ENCODE measurements at regions not wholly inside any gene's neighbourhood (a gene's known extent, or its start where the extent isn't known, plus 50 kb on each side); places are given as distances from the start of the nearest gene placed in this dataset.

DNA sequence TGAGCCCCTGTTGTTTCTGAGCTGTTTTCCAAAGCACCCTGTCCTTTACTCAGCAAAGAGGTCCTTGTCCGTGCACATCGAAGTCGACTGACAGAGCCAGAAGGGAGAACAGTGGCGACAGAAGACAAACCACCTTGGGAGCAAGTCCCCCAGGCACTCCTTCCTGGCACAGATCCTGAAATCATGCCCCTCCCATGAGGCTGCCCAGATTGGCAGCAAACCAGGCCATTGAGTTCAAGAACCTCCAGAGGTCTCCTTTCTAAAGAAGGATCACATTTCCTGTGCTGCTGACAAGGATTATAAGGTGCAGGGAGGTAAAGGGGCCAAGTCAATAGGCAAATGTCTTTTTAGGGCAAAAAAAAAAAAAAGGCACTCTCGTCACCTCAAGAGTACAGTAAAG lies 84.7 kb upstream of the HIVEP3 start:
- H3K4me1 ChIP-seq (replicated peaks in 1 of 2; ENCODE audit: control insufficient read depth in 2 of 2, insufficient read depth in 2 of 2, low read length in 2 of 2) = no peaks in the 10 kb centered on the region
- no peak overlapping the region for H3K27ac ChIP-seq (ENCODE audit: extremely low read depth, low read depth, low read length)
- no peak overlapping the region for H3K9ac ChIP-seq (ENCODE audit: insufficient read depth in 1 of 2, low read depth in 2 of 2, low read length in 2 of 2)
- CTCF ChIA-PET (ENCODE audit: low intra/inter-chr PET ratio) = interaction anchor here (0.6 kb wide), 1 partner anchor 1044 kb away, joined by 3 read pairs; no protein-coding TSS in a partner anchor
- H3K4me2 ChIP-seq (ENCODE audit: insufficient read depth, low read length) = no peak overlapping the region
- H3K9me3 ChIP-seq (replicated peaks; ENCODE audit: control insufficient read depth, insufficient read depth, low read depth, low read length) = no peaks in the 10 kb centered on the region
- no peaks in the 10 kb centered on the region for H3K9me1 ChIP-seq (ENCODE audit: control insufficient read depth, insufficient read depth, low read length)
- POLR2A ChIA-PET = interaction anchor here (0.6 kb wide), 1 partner anchor 70 kb away, joined by 5 read pairs; no protein-coding TSS in a partner anchor
- no TSS peak for BruUV-seq (replicated peaks)
- H3K79me2 ChIP-seq (ENCODE audit: control insufficient read depth, insufficient read depth, low read length) = no peaks in the 10 kb centered on the region
- intact Hi-C loops (cut with micrococcal nuclease) (no loop called here), in situ Hi-C loops (cut with MboI) (no loop called here)
- ATAC-seq (no peak), DNase-seq (ENCODE audit: extremely low read depth in 1 of 4, low spot score in 3 of 4) (no peak), FAIRE-seq (no peak)
- H3K36me3 ChIP-seq (ENCODE audit: control insufficient read depth, insufficient read depth, low read length) = no peaks in the 10 kb centered on the region
- H4K20me1 ChIP-seq (replicated peaks; ENCODE audit: control insufficient read depth, insufficient read depth, low read length) = no peaks in the 10 kb centered on the region
- no peak overlapping the region for H2AFZ ChIP-seq (ENCODE audit: low read depth, low read length)
- 2% methylated on average over 5 of the region's 5 CpGs for WGBS (ENCODE audit: insufficient coverage, low coverage, missing lambda C conversion rate)
- no peak overlapping the region for H3K4me3 ChIP-seq
- no peaks in the 10 kb centered on the region; a peak in 1 of 5 replicates for H3K27me3 ChIP-seq (ENCODE audit: control insufficient read depth in 2 of 2, insufficient read depth in 2 of 2, low read length in 2 of 2)
- no peak for TF ChIP-seq SOX6 (IDR thresholded peaks at IDR 0.05)
- TF ChIP-seq NKRF (IDR thresholded peaks at IDR 0.05; ENCODE audit: borderline replicate concordance) = no peak
- TF ChIP-seq ZNF583 (CRISPR knock-in tag; IDR thresholded peaks at IDR 0.05) = no peak
- no peak for TF ChIP-seq ARNT (IDR thresholded peaks at IDR 0.05)
- TF ChIP-seq TCF7L2 (IDR thresholded peaks at IDR 0.05; ENCODE audit: low read depth, low read length) = no peak
- TF ChIP-seq TEAD2 (tag; IDR thresholded peaks at IDR 0.05) = no peak
- no peak for TF ChIP-seq NR3C1 (CRISPR knock-in tag; IDR thresholded peaks at IDR 0.05)
- TF ChIP-seq TCF3 (CRISPR knock-in tag; IDR thresholded peaks at IDR 0.05) = no peak
- no peak for TF ChIP-seq DDX20 (tag; IDR thresholded peaks at IDR 0.05; ENCODE audit: low read depth)
- TF ChIP-seq ZNF445 (CRISPR knock-in tag; IDR thresholded peaks at IDR 0.05; ENCODE audit: low read depth) = no peak
- TF ChIP-seq NR0B1 (IDR thresholded peaks at IDR 0.05; ENCODE audit: partially characterized antibody) = no peak
- TF ChIP-seq THAP12 (CRISPR knock-in tag; IDR thresholded peaks at IDR 0.05) = no peak
- TF ChIP-seq PRDM10 (IDR thresholded peaks at IDR 0.05; ENCODE audit: partially characterized antibody) = no peak
- TF ChIP-seq ZNF175 (CRISPR knock-in tag; IDR thresholded peaks at IDR 0.05; ENCODE audit: low read depth) = no peak
- no peak for TF ChIP-seq MTA1 (IDR thresholded peaks at IDR 0.05; ENCODE audit: borderline replicate concordance)
